H1 (cell line): ENCODE measurements at regions not wholly inside any gene's neighbourhood (a gene's known extent, or its start where the extent isn't known, plus 50 kb on each side); places are given as distances from the start of the nearest gene placed in this dataset.

Experiments
- CTCF ChIA-PET: fragments of 300-600 bp; sonication (Branson Sonifier 250); formaldehyde crosslinking; loops from one replicate; lab custom pipeline; 2021; ENCODE audit not compliant: partially characterized antibody; lab: Charles Lee
- POLR2A ChIA-PET: fragments of 300-600 bp; sonication (Branson Sonifier 250); formaldehyde crosslinking; loops from one replicate; lab custom pipeline; 2021; ENCODE audit warnings: inconsistent platforms; ENCODE audit not compliant: partially characterized antibody; lab: Charles Lee
- DNase-seq, 2 experiments: peaks; one replicate each; pipeline versions ENCODE4 v3.0.0 to v3.0.0-alpha.2; 2010 to 2022; ENCODE audit warnings: low spot score in 2 of 2, low read depth in 1 of 2, mixed read lengths in 1 of 2
- FAIRE-seq: peaks from 2 replicates; lab custom pipeline; 2011; peaks lifted over from hg19 to GRCh38; lab: Jason Lieb, UNC
- H2AFZ ChIP-seq: 2 replicates; pipeline ENCODE4 v1.8.1; 2012; ENCODE audit warnings: low read length, inconsistent platforms
- H2AK5ac ChIP-seq: 2 replicates; pipeline ENCODE4 v1.6.1; 2013; ENCODE audit warnings: low read depth, low read length
- H2BK120ac ChIP-seq: replicated peaks from 2 replicates; pipeline ENCODE3; 2013; ENCODE audit warnings: low read depth, low read length, inconsistent platforms
- H2BK12ac ChIP-seq: 2 replicates; pipeline ENCODE4 v1.6.1; 2013; ENCODE audit warnings: low read depth, low read length
- H2BK15ac ChIP-seq: 2 replicates; pipeline ENCODE4 v1.6.1; 2013; ENCODE audit warnings: low read length
- H2BK20ac ChIP-seq: 2 replicates; pipeline ENCODE4 v1.6.1; 2013; ENCODE audit warnings: low read length
- H2BK5ac ChIP-seq: 2 replicates; pipeline ENCODE4 v1.6.1; 2013; ENCODE audit warnings: low read depth, low read length
- H3K14ac ChIP-seq: 2 replicates; pipeline ENCODE4 v1.6.1; 2013; ENCODE audit warnings: inconsistent platforms; ENCODE audit not compliant: insufficient read length
- H3K18ac ChIP-seq: 2 replicates; pipeline ENCODE4 v1.6.1; 2013; ENCODE audit warnings: low read length; ENCODE audit errors: extremely low read depth
- H3K23ac ChIP-seq: 2 replicates; pipeline ENCODE4 v1.6.1; 2013; ENCODE audit warnings: inconsistent platforms; ENCODE audit not compliant: insufficient read length
- H3K23me2 ChIP-seq: 2 replicates; pipeline ENCODE4 v1.6.1; 2013; ENCODE audit warnings: low read depth, low read length
- H3K27ac ChIP-seq: 2 replicates; pipeline ENCODE4 v1.6.1; 2011; ENCODE audit warnings: low read depth, low read length, inconsistent platforms
- H3K27me3 ChIP-seq, 4 experiments: replicated peaks in 1 of 4; 1 replicate in 1 of 4; 2 replicates in 3 of 4; pipeline versions ENCODE4 v1.6.1 to v1.8.1; 2011 to 2013; ENCODE audit warnings: low read length in 3 of 4, mild to moderate bottlenecking in 3 of 4, inconsistent platforms in 2 of 4, mixed read lengths in 2 of 4, moderate library complexity in 1 of 4; ENCODE audit not compliant: control insufficient read depth in 3 of 4, insufficient read depth in 3 of 4; ENCODE audit errors: extremely low read depth in 1 of 4
- H3K36me3 ChIP-seq, 4 experiments: 2 replicates each; pipeline versions ENCODE4 v1.6.1 to v1.8.1; 2011 to 2013; ENCODE audit warnings: mild to moderate bottlenecking in 4 of 4, low read length in 3 of 4, moderate library complexity in 2 of 4, control low read depth in 1 of 4, inconsistent platforms in 1 of 4; ENCODE audit not compliant: insufficient read depth in 4 of 4, control insufficient read depth in 2 of 4
- H3K4ac ChIP-seq: replicated peaks from 2 replicates; pipeline ENCODE3; 2013; ENCODE audit warnings: low read length, low read depth, mixed read lengths, inconsistent platforms; ENCODE audit not compliant: insufficient read length
- H3K4me1 ChIP-seq, 4 experiments: replicated peaks in 1 of 4; 1 replicate in 1 of 4; 2 replicates in 3 of 4; pipeline versions ENCODE4 v1.6.1 to v1.8.1; 2011 to 2013; ENCODE audit warnings: low read length in 3 of 4, inconsistent platforms in 2 of 4, mixed read lengths in 1 of 4; ENCODE audit not compliant: insufficient read depth in 4 of 4, control insufficient read depth in 3 of 4
- H3K4me2 ChIP-seq, 2 experiments: 2 replicates each; pipeline versions ENCODE4 v1.6.1 to v1.8.1; 2011 to 2013; ENCODE audit warnings: low read depth in 2 of 2, low read length in 2 of 2, control low read depth in 1 of 2, inconsistent platforms in 1 of 2, mild to moderate bottlenecking in 1 of 2; ENCODE audit not compliant: insufficient read depth in 1 of 2
- H3K4me3 ChIP-seq, 4 experiments: fragments of 200-600, 300-600 bp in 1 of 4; sonication (generic), shearing (Covaris generic), sonication (Bioruptor Twin) in 1 of 4; 2 replicates each; pipeline versions ENCODE4 v1.5.1 to v1.8.1; 2011 to 2016; ENCODE audit warnings: low read length in 4 of 4, low read depth in 3 of 4, control low read depth in 2 of 4, inconsistent platforms in 2 of 4, mild to moderate bottlenecking in 2 of 4, mixed read lengths in 1 of 4, moderate library complexity in 1 of 4; ENCODE audit not compliant: insufficient read depth in 2 of 4; ENCODE audit errors: extremely low read depth in 1 of 4
- H3K56ac ChIP-seq: replicated peaks from 2 replicates; pipeline ENCODE3; 2013; ENCODE audit warnings: low read depth, mild to moderate bottlenecking, mixed read lengths, low read length, inconsistent platforms; ENCODE audit not compliant: insufficient read length
- H3K79me1 ChIP-seq: 2 replicates; pipeline ENCODE4 v1.6.1; 2013; ENCODE audit warnings: low read depth, low read length, control low read depth
- H3K79me2 ChIP-seq, 2 experiments: 2 replicates each; pipeline versions ENCODE4 v1.6.1 to v1.8.1; 2012 to 2013; ENCODE audit warnings: low read length in 2 of 2, mild to moderate bottlenecking in 2 of 2, inconsistent platforms in 1 of 2; ENCODE audit not compliant: insufficient read depth in 2 of 2, control insufficient read depth in 1 of 2
- H3K9ac ChIP-seq, 4 experiments: replicated peaks in 1 of 4; 1 replicate in 1 of 4; 2 replicates in 3 of 4; pipeline versions ENCODE4 v1.6.1 to v1.8.1; 2011 to 2013; ENCODE audit warnings: low read depth in 3 of 4, low read length in 3 of 4, control low read depth in 2 of 4, mild to moderate bottlenecking in 2 of 4, moderate library complexity in 2 of 4, inconsistent platforms in 1 of 4; ENCODE audit errors: extremely low read depth in 1 of 4
- H3K9me3 ChIP-seq, 2 experiments: 2 replicates each; pipeline versions ENCODE4 v1.6.1 to v1.8.1; 2012 to 2013; ENCODE audit warnings: mild to moderate bottlenecking in 2 of 2, moderate library complexity in 2 of 2, control low read depth in 1 of 2, inconsistent platforms in 1 of 2, low read depth in 1 of 2, low read length in 1 of 2, mixed read lengths in 1 of 2; ENCODE audit not compliant: insufficient read depth in 2 of 2
- H4K20me1 ChIP-seq, 2 experiments: replicated peaks in 1 of 2; 2 replicates each; pipeline versions ENCODE3 to v1.8.1; 2011 to 2013; ENCODE audit warnings: inconsistent platforms in 2 of 2, low read length in 2 of 2, mild to moderate bottlenecking in 1 of 2; ENCODE audit not compliant: insufficient read depth in 2 of 2, control insufficient read depth in 1 of 2
- H4K5ac ChIP-seq: 2 replicates; pipeline ENCODE4 v1.6.1; 2013; ENCODE audit warnings: low read length, low read depth, mixed read lengths, inconsistent platforms; ENCODE audit not compliant: insufficient read length
- H4K8ac ChIP-seq: 2 replicates; pipeline ENCODE4 v1.8.0; 2013; ENCODE audit warnings: mild to moderate bottlenecking, moderate library complexity, low read length, inconsistent platforms; ENCODE audit not compliant: insufficient read depth; ENCODE audit errors: extremely low read depth
- H4K91ac ChIP-seq: replicated peaks from 2 replicates; pipeline ENCODE3; 2013; ENCODE audit warnings: low read length, mixed read lengths, inconsistent platforms; ENCODE audit not compliant: insufficient read length
- CBX5 ChIP-seq: fragments of 300-800, 300-1000 bp; sonication (generic); IDR thresholded peaks from 2 replicates; pipeline ENCODE4 v1.7.1; 2016; ENCODE audit warnings: antibody characterized with exemption, low read length, low read depth
- FOSL1 ChIP-seq: IDR thresholded peaks from 2 replicates; pipeline ENCODE4 v1.6.1; 2011; ENCODE audit warnings: mild to moderate bottlenecking, low read depth, low read length, moderate library complexity; ENCODE audit not compliant: insufficient read depth
- RBBP5 ChIP-seq: IDR thresholded peaks from 2 replicates; pipeline ENCODE4 v1.7.1; 2012; ENCODE audit warnings: low read depth, mild to moderate bottlenecking, inconsistent platforms, low read length, moderate library complexity, borderline replicate concordance
- RFX5 ChIP-seq: IDR thresholded peaks from 2 replicates; pipeline ENCODE4 v1.6.1; 2011; ENCODE audit warnings: low read depth, low read length, improper control_type of control experiment, borderline replicate concordance
- SAP30 ChIP-seq: fragments of 300-600 bp; sonication (generic); IDR thresholded peaks from 2 replicates; pipeline ENCODE4 v1.7.1; 2012; ENCODE audit warnings: low read length, moderate library complexity, mild to moderate bottlenecking, inconsistent platforms; ENCODE audit not compliant: insufficient read depth, insufficient replicate concordance
- TAF1 ChIP-seq: IDR thresholded peaks from 2 replicates; pipeline ENCODE4 v1.6.1; 2011; ENCODE audit warnings: mild to moderate bottlenecking, low read depth, low read length

DNA sequence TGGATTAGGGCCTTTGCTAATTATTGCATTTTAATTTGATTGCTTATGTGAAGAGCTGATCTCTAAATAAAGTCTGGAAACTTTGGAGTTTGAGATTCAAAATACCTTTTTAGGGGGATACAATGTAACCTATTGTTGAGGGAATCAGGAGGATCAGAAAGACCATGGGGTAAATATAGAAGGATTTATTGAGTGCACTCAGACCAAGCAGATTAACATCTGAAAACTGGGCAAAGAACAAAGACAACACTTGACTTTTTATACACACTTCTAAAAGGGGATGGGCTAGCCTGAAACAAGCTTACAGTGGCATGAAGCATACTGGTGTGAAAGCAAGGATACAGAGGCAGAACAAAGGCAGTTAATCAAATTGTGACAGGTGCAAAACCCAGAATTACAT, 174.3 kb downstream of the MRPS30 start:
- Histone ChIP-seq H2AFZ (no peak overlapping the region), H2BK12ac (no peak overlapping the region), H2BK15ac (no peak overlapping the region), H3K9me3 (peaks cover 22 to 24% of the 10 kb centered on the region in 2 experiments; a peak in 3 of 4 replicates), H3K18ac (no peak overlapping the region), H2AK5ac (no peak overlapping the region), H3K14ac (no peak overlapping the region), H3K4me2 (no peak overlapping the region), H2BK20ac (no peak overlapping the region), H3K4ac (no peak overlapping the region), H3K56ac (no peak overlapping the region), H4K5ac (no peak overlapping the region), H3K27ac (no peak overlapping the region), H3K23ac (no peak overlapping the region), H4K20me1 (no peaks in the 10 kb centered on the region), H3K79me2 (no peaks in the 10 kb centered on the region), H3K4me1 (no peaks in the 10 kb centered on the region), H2BK120ac (no peak overlapping the region), H3K27me3 (no peaks in the 10 kb centered on the region), H3K4me3 (no peak overlapping the region), H2BK5ac (no peak overlapping the region), H4K8ac (no peak overlapping the region), H3K36me3 (no peaks in the 10 kb centered on the region), H3K79me1 (no peaks in the 10 kb centered on the region), H3K9ac (no peak overlapping the region), H4K91ac (no peak overlapping the region), H3K23me2 (no peaks in the 10 kb centered on the region)
- FAIRE-seq (no peak), DNase-seq (no peak)
- ChIA-PET CTCF (interaction anchor here (1.3 kb wide), 1 partner anchor 30 kb away, joined by 3 read pairs; no protein-coding TSS in a partner anchor), POLR2A (no interaction called here)
- no peak for TF ChIP-seq RBBP5
- no peak for TF ChIP-seq TAF1
- no peak for TF ChIP-seq SAP30
- TF ChIP-seq FOSL1: no peak
- peak; percentile 75; the same call in 1 of the 2 replicates for TF ChIP-seq CBX5
- no peak for TF ChIP-seq RFX5
